ENCODE measurements at regions not wholly inside any gene's neighbourhood (a gene's known extent, or its start where the extent isn't known, plus 50 kb on each side); places are given as distances from the start of the nearest gene placed in this dataset.
A peak's percentile ranks its signal among the peaks of the same experiment; 100 is the strongest.
"Not testable (repeated sequence)": the region's sequence is repeated elsewhere in the genome, so short reads cannot be mapped to it uniquely, and the experiment has no call there.

- no peak for DNase-seq (ENCODE audit: low spot score)
Observed at GRCh38 chr2:238703053-238703415, 144.9 kb upstream of the TWIST2 start.

GRCh38 chr2:238703436-238703835 lies 144.4 kb upstream of the TWIST2 start:
- no peak for DNase-seq (ENCODE audit: low spot score)

- no peak for DNase-seq (ENCODE audit: low spot score)
Observed at GRCh38 chr2:238704471-238705225, 143.2 kb upstream of the TWIST2 start.

GRCh38 chr2:238706163-238706562 lies 141.7 kb upstream of the TWIST2 start:
- no peak for DNase-seq (ENCODE audit: low spot score)

GRCh38 chr2:238706673-238707072 lies 141.2 kb upstream of the TWIST2 start:
- peak; percentile 7 for DNase-seq (ENCODE audit: low spot score)

GRCh38 chr2:238709325-238710025 lies 138.4 kb upstream of the TWIST2 start:
- no peak for DNase-seq (ENCODE audit: low spot score)

- no peak for DNase-seq (ENCODE audit: low spot score)
Observed at GRCh38 chr2:238710032-238710735, 137.7 kb upstream of the TWIST2 start.

DNA sequence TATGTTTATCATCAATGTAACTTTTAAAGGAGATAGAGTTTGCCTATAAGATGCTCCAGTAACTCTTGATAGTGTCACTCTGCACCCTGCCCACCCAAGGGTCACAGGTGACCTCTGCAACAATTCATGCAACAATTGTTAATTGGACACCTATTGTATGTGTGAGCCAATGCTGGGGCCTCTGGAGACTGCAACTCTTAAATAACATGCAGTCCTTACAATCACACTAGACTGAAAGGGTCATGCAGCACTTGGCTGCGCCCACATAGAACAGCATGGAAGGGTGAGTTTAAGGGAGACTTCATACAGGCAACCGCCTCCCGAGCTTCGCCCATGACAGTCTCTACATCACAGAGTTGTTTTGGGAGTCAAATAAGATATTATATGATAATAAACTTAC lies 137.1 kb upstream of the TWIST2 start:
- DNase-seq (ENCODE audit: low spot score): no peak

GRCh38 chr2:238711346-238711745 lies 136.5 kb upstream of the TWIST2 start:
- DNase-seq (ENCODE audit: low spot score): no peak

GRCh38 chr2:238712011-238712410 lies 135.9 kb upstream of the TWIST2 start:
- no peak for DNase-seq (ENCODE audit: low spot score)

DNA sequence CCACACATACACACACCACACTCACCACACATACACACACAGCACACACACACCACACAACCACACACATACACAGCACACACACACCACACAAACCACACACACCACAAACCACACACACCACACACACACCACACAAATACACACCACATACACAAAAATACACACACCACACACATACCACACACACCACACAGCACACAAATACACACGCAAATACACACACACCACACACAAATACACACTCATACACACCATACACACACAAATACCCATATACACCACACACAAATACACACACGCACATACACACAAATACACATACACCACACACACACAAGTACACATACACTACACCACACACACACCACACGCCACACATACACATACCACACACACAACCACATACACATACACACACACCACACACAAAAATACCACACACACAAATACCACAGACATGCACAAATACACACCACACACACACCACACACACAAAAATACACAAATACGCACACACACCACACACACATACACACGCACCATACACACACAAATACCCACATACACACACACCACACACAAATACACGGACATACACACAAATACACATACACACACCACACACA lies 134.6 kb upstream of the TWIST2 start:
- no peak for DNase-seq (ENCODE audit: low spot score)

DNA sequence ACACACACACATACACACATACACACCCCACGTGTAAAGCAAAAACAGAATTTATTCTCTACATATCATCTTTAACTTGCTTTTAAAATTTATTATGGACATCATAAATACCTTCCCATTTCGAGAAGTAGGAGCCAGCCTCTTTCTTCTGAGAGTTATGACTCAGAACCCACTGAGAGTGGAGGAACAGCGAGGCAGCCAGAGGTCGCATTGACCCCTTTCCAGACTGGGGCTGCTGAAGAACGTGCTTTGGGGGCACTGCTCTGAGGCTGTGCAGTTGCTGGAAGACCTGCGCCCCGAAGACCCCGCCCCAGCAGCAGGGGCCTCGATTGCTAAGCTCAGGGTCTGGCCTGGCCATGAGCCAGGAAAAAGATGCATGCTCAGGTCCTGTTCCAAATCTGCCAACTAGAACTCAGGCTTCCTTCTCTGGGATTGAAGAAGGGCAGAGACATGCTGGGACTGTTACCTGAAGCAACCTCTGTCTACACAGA lies 133.8 kb upstream of the TWIST2 start:
- DNase-seq (ENCODE audit: low spot score): no peak

DNA sequence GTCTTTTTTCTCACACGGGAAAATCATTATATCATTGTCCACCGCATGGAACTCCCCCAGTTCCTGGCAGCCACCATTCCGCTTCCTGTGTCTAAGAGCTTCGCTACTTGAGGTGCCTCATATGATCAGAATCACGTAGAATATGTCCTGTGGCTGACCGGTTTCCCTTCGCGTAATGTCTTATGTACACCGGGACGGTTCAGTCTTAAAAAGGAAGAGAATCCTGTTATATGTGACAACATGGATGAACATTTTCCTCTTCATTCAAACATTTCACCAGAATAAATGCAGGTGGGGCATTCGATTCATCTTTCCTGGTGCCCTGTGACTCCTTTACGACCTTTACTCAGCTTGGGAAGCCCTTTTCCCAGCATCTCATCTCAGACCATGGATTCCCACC lies 131.7 kb upstream of the TWIST2 start:
- DNase-seq (ENCODE audit: low spot score): no peak

DNA sequence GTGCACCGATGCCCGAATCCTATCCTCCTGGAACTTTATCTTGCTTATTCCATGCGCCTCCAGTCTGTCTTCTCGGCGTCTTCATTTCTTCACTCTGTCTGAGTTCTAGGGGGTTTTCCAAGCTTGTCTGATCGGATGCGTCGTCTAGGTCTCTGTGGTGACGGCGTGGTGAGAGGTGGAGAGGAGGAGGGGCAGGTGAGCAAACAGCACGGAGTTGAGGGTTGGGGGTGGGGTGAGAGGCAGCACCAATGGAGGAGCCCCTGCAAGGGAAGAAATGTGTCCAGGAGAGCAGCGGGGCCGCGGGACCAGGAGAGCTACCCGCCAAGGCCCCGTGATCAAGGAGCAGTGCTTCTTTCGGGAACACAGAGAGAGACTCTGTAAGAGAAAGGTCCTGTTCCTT lies 131.3 kb upstream of the TWIST2 start:
- DNase-seq (ENCODE audit: low spot score): no peak

DNA sequence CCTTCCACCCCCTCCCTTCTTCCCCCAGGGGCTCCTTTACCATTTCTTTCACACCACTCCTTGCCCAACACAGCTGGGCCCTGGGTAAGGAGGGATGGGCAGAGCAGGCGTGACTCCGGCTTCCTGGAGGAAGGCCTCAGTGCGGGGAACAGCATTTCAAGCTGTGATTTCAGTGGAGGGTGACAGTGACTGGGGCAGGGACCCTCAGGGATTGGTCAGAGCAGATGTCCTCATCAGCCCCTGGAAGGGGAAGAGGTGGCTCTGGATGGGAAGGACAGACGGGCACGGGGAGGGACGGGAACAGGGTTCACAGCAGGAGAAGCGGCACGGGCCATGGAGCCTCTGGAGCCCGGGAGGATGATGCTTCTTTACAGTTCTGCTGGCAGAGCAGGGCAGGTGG lies 130.8 kb upstream of the TWIST2 start:
- DNase-seq (ENCODE audit: low spot score): no peak

DNA sequence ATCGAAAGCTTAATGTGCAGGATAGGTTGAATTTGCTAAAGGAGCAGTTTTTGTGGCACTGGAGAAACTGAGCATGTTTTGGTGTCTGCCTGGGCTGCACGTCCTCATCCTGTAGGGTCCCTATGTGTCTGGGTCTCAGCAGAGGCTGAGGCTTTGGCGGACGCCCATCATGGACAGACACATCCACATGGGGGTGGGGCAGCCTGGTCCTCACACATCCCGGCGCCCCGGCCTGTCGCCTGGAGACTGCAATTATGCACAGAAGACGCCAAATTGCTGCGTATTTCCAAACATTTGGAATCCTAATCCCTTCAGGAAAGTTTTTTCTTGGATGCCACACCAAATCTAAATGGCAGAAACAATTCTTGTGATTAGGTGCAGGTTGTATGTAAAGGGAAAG lies 128.2 kb upstream of the TWIST2 start:
- no peak for DNase-seq (ENCODE audit: low spot score)

DNA sequence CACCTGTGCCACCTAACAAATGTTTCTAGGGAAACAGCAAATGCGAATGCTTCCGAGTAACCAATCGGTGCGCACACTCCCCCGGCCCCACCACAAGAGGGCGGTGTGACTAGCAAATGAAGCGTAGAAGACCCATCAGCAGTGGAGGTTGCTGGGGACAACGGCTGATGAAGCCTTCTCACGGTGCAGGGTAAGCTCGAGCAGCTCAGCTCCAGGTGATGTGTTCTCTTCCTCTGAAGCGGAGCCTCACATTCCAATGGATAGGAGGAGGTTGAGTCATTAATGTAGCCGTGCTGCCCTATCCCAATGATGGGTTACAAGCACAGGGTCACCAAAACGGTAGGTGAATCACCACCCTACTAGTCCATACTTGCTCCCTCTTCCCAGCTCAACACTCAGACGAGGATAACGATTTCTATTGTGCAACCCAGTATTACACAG lies 127.6 kb upstream of the TWIST2 start:
- peak; percentile 42 for DNase-seq (ENCODE audit: low spot score)

DNA sequence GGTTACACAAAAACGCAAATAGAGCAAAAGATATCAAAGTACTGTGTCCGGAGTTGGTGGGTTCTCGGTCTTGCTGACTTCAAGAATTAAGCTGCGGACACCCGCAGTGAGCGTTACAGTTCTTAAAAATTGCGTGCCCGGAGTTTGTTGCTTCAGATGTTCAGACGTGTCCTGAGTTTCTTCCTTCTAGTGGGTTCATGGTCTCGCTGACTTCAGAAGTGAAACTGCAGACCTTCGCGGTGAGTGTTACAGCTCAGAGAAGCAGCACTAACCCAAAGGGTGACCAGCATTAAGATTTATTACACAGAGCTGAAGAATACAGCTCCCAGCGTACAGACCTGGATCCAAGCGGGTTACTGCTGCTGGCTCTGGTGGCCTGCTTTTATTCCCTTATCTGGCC lies 125.7 kb upstream of the TWIST2 start:
- DNase-seq (ENCODE audit: low spot score): no peak

- DNase-seq (ENCODE audit: low spot score): no peak
Observed at GRCh38 chr2:238722883-238723282, 125.0 kb upstream of the TWIST2 start.

DNA sequence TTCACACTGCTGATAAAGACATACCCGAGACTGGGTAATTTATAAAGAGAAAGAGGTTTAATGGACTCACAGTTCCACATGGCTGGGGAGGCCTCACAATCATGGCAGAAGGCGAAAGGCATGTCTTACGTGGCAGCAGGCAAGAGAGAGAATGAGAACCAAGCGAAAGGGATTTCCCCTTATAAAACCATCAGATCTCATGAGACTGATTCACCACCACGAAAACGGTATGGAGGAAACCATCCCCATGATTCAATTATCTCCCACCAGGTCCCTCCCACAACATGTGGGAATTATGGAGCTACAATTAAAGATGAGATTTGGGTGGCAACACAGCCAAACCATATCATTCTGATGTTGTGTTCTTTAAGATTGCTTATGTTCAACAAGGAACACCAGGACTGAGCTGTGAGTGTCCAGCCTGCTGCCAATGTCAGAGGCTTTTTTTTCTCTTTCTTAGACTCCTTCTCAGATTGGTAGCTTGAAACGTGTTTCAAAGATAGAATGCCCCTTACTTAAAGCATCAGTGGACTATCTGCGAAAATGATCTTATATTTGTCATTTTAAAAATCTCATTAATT lies 124.1 kb upstream of the TWIST2 start:
- DNase-seq (ENCODE audit: low spot score): not testable (repeated sequence)

GRCh38 chr2:238724728-238725127 lies 123.2 kb upstream of the TWIST2 start:
- DNase-seq (ENCODE audit: low spot score): no peak

- DNase-seq (ENCODE audit: low spot score): no peak
Observed at GRCh38 chr2:238725298-238725697, 122.6 kb upstream of the TWIST2 start.

All from NAMALWA (cell line).